Lung (tissue), 11 donors: ENCODE measurements at regions not wholly inside any gene's neighbourhood (a gene's known extent, or its start where the extent isn't known, plus 50 kb on each side); places are given as distances from the start of the nearest gene placed in this dataset.

Experiments
- ATAC-seq: fragments of 200-7000 bp; cut with Tn5 transposase; one replicate; pipeline ENCODE4 v1.9.1; 2020; ENCODE audit warnings: moderate number of reproducible peaks; ENCODE audit not compliant: insufficient read depth, low FRiP score
- DNase-seq, 3 donors: peaks; one replicate each; pipeline ENCODE4 v3.0.0-alpha.2; 2013 to 2017
- H3K27ac ChIP-seq, 2 donors: one replicate each; pipeline ENCODE4 v1.5.1; 2013; ENCODE audit warnings: mild to moderate bottlenecking in 2 of 2, moderate library complexity in 2 of 2, control low read depth in 1 of 2, inconsistent platforms in 1 of 2, low read depth in 1 of 2, low read length in 1 of 2
- H3K27me3 ChIP-seq, 3 donors: one replicate each; pipeline ENCODE4 v1.5.1; 2013; ENCODE audit warnings: low read length in 2 of 3; ENCODE audit not compliant: control insufficient read depth in 3 of 3, insufficient read depth in 3 of 3
- H3K36me3 ChIP-seq, 4 donors: one replicate each; pipeline ENCODE4 v1.5.1; 2013; ENCODE audit warnings: low read length in 4 of 4, mild to moderate bottlenecking in 1 of 4, moderate library complexity in 1 of 4; ENCODE audit not compliant: control insufficient read depth in 4 of 4, insufficient read depth in 4 of 4
- H3K4me1 ChIP-seq, 5 donors: one replicate each; pipeline ENCODE4 v1.5.1; 2013; ENCODE audit warnings: low read length in 5 of 5, mild to moderate bottlenecking in 2 of 5, moderate library complexity in 1 of 5; ENCODE audit not compliant: control insufficient read depth in 5 of 5, insufficient read depth in 5 of 5
- H3K4me3 ChIP-seq: one replicate; pipeline ENCODE4 v1.5.1; 2013; ENCODE audit warnings: mild to moderate bottlenecking, control low read depth, moderate library complexity
- H3K9ac ChIP-seq, 2 donors: one replicate each; pipeline ENCODE4 v1.5.1; 2013; ENCODE audit warnings: low read length in 2 of 2, control low read depth in 1 of 2; ENCODE audit not compliant: insufficient read depth in 1 of 2
- H3K9me3 ChIP-seq, 4 donors: one replicate each; pipeline ENCODE4 v1.5.1; 2013; ENCODE audit warnings: low read length in 3 of 4, mild to moderate bottlenecking in 1 of 4, moderate library complexity in 1 of 4; ENCODE audit not compliant: control insufficient read depth in 4 of 4, insufficient read depth in 3 of 4
- WGBS, 2 donors: extraction: QIAGEN DNeasy Blood & Tissue Kit; methylation state at CpG; one replicate each; pipeline ENCODE4 v1.1.7; 2013; 5-methylcytosine and 5-hydroxymethylcytosine counted together
- TF ChIP-seq, protein P1 (sequence below): IDR thresholded peaks from 2 replicates; pipeline ENCODE4 v1.5.1; 2012; ENCODE audit warnings: mild to moderate bottlenecking; ENCODE audit errors: control extremely low read depth, extremely low read depth
- donor health status: control.
- donor health status: control.
- donor health status: Bipolar disorder and iron deficiency.
- donor health status: healthy.
- donor health status: DM: yes; HTN: yes; CAD: no.

DNA sequence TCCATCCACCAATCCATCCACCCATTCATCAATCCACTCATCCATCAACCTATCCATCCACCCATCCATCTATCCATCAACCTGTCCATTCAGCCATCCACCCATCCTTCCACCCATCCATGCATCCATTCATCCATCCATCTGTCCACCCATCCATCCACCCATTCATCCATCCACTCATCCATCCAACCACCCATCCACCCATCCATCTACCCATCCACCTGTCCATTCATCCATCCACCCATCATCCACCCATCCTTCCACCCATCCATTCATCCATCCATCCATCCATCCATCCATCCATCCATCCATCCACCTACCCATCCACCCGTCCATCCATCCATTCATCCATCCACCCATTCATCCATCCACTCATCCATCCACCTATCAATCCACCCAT, 195.8 kb downstream of the NXNL2 start:
- H3K4me3 ChIP-seq = no peak overlapping the region
- TF ChIP-seq, protein P1, sequence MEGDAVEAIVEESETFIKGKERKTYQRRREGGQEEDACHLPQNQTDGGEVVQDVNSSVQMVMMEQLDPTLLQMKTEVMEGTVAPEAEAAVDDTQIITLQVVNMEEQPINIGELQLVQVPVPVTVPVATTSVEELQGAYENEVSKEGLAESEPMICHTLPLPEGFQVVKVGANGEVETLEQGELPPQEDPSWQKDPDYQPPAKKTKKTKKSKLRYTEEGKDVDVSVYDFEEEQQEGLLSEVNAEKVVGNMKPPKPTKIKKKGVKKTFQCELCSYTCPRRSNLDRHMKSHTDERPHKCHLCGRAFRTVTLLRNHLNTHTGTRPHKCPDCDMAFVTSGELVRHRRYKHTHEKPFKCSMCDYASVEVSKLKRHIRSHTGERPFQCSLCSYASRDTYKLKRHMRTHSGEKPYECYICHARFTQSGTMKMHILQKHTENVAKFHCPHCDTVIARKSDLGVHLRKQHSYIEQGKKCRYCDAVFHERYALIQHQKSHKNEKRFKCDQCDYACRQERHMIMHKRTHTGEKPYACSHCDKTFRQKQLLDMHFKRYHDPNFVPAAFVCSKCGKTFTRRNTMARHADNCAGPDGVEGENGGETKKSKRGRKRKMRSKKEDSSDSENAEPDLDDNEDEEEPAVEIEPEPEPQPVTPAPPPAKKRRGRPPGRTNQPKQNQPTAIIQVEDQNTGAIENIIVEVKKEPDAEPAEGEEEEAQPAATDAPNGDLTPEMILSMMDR = no peak
- H3K9ac ChIP-seq = no peak overlapping the region
- ATAC-seq (no peak), DNase-seq (no peak)
- 87 to 91% methylated on average over 1 of the region's 1 CpG for WGBS, 2 donors
- peaks cover 0 to 26% (median 2%) of the 10 kb centered on the region in 5 donors for H3K4me1 ChIP-seq
- H3K9me3 ChIP-seq = peaks cover 0 to 2% (median 0%) of the 10 kb centered on the region in 4 donors
- no peaks in the 10 kb centered on the region for H3K27me3 ChIP-seq
- no peak overlapping the region for H3K27ac ChIP-seq
- no peaks in the 10 kb centered on the region for H3K36me3 ChIP-seq

DNA sequence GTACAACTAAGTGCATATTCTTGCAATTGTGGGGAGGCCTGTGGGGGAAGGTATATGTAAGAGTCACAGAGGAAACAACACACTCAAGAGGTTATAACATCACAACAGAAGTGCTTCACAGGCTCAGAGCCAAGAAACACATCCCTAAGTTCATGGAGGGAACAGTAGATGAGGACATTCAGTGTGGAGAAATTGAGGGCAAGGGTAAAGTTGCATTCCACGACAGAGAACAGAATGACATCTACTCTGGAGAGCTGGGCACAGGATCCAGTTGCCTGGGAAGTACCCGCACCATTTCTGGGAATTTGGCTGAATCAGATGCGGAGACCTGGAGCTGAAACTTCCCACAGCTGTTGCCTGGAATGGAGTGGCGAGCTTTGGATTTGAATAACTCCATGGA, 197.2 kb downstream of the NXNL2 start:
- Histone ChIP-seq H3K36me3 (no peaks in the 10 kb centered on the region), H3K9me3 (peaks cover 0 to 4% (median 0%) of the 10 kb centered on the region in 4 donors), H3K27ac (no peak overlapping the region), H3K4me3 (no peak overlapping the region), H3K9ac (no peak overlapping the region), H3K4me1 (peaks cover 0 to 26% (median 2%) of the 10 kb centered on the region in 5 donors), H3K27me3 (no peaks in the 10 kb centered on the region)
- WGBS, 2 donors = 80 to 91% methylated on average over 4 of the region's 4 CpGs
- TF ChIP-seq, protein P1 = no peak
- ATAC-seq = no peak
- peak in 1 of 3 donors; percentile 65 for DNase-seq

DNA sequence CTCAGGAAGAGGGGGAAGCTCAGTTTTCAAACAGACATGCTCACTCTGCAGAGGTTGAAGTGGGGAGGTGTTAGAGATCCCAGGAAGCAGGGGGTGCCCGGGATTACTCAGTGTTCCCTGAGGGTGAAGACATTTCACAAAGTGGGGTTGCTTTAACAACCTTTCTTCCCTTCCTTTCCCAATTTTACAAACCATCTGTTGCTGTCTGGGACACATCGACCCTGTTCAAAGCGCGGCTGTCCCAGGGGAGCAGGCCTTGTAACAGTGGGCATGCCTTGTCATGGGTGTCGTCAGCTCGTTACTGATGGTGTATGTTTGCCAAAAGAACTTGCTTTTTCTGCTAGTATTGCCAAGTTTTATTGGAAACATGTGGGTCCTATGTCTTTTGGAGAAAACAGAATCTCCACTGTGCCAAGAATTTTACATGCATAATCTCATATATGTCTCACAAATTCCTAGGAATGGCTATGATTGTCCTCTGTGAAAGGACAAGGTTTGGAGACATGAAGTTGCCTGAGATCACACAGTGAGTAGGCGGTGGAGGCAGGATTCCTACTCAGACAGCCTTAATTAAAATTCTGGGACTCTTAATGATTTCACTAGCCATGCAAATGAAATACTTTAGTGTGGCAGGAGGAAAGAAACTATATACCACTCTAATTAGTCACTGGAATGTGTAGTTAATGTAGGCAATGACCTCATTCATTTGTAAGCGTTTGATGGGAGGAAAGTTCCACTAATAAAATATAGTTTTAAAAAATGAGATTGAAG, 198.9 kb downstream of the NXNL2 start:
- no peak for ATAC-seq
- Histone ChIP-seq H3K9me3 (peaks cover 0 to 4% (median 0%) of the 10 kb centered on the region in 4 donors), H3K27me3 (no peaks in the 10 kb centered on the region), H3K36me3 (no peaks in the 10 kb centered on the region), H3K4me1 (peaks cover 0 to 38% (median 2%) of the 10 kb centered on the region in 5 donors), H3K9ac (no peak overlapping the region), H3K27ac (peak overlapping the region in 1 of 2 donors; percentile 59), H3K4me3 (no peak overlapping the region)
- DNase-seq = peak; percentile 66 to 85 (median 78)
- TF ChIP-seq, protein P1 = no peak
- 73 to 78% methylated on average over 8 of the region's 8 CpGs for WGBS, 2 donors
